H9 (cell line): ENCODE measurements at regions not wholly inside any gene's neighbourhood (a gene's known extent, or its start where the extent isn't known, plus 50 kb on each side); places are given as distances from the start of the nearest gene placed in this dataset.
"Not testable (repeated sequence)": the region's sequence is repeated elsewhere in the genome, so short reads cannot be mapped to it uniquely, and the experiment has no call there.

ENCODE experiments used
- DNase-seq: peaks from one replicate; pipeline ENCODE4 v3.0.0-alpha.2; 2017
- H2AFZ ChIP-seq: one replicate; pipeline ENCODE4 v1.6.1; 2013; ENCODE audit warnings: mild to moderate bottlenecking, low read length, control low read depth, moderate library complexity
- H2AK5ac ChIP-seq: 2 replicates; pipeline ENCODE4 v1.6.1; 2013; ENCODE audit warnings: low read length, control low read depth, mixed read lengths; ENCODE audit not compliant: insufficient read length
- H2BK120ac ChIP-seq: one replicate; pipeline ENCODE4 v1.6.1; 2013; ENCODE audit warnings: low read depth, mild to moderate bottlenecking, low read length, control low read depth, inconsistent platforms; ENCODE audit not compliant: poor library complexity, severe bottlenecking
- H2BK12ac ChIP-seq: 2 replicates; pipeline ENCODE4 v1.6.1; 2013; ENCODE audit warnings: low read length, control low read depth, mixed read lengths, low read depth; ENCODE audit not compliant: insufficient read length
- H2BK15ac ChIP-seq: 2 replicates; pipeline ENCODE4 v1.6.1; 2013; ENCODE audit warnings: low read depth, low read length, control low read depth
- H2BK20ac ChIP-seq: one replicate; pipeline ENCODE4 v1.6.1; 2013; ENCODE audit warnings: low read depth, mild to moderate bottlenecking, low read length, control low read depth, inconsistent platforms; ENCODE audit not compliant: poor library complexity, severe bottlenecking
- H2BK5ac ChIP-seq: 2 replicates; pipeline ENCODE4 v1.6.1; 2013; ENCODE audit warnings: low read length, control low read depth, mixed read lengths; ENCODE audit not compliant: insufficient read length
- H3K14ac ChIP-seq: 2 replicates; pipeline ENCODE4 v1.6.1; 2013; ENCODE audit warnings: low read length, control low read depth; ENCODE audit not compliant: insufficient read depth
- H3K18ac ChIP-seq: 2 replicates; pipeline ENCODE4 v1.6.1; 2013; ENCODE audit warnings: low read depth, mild to moderate bottlenecking, mixed read lengths, low read length, control low read depth; ENCODE audit not compliant: insufficient read length
- H3K23ac ChIP-seq: 2 replicates; pipeline ENCODE4 v1.6.1; 2013; ENCODE audit warnings: low read length, control low read depth, mixed read lengths, low read depth; ENCODE audit not compliant: insufficient read length
- H3K23me2 ChIP-seq: 2 replicates; pipeline ENCODE4 v1.6.1; 2013; ENCODE audit warnings: low read depth, mild to moderate bottlenecking, mixed read lengths, low read length, control low read depth; ENCODE audit not compliant: insufficient read length, poor library complexity, severe bottlenecking
- H3K27ac ChIP-seq: 2 replicates; pipeline ENCODE4 v1.5.1; 2013; ENCODE audit warnings: low read length, control low read depth, mixed read lengths, low read depth; ENCODE audit not compliant: insufficient read length
- H3K27me3 ChIP-seq: 2 replicates; pipeline ENCODE4 v1.6.1; 2013; ENCODE audit warnings: low read length, control low read depth, inconsistent platforms; ENCODE audit not compliant: insufficient read depth
- H3K4ac ChIP-seq: 2 replicates; pipeline ENCODE4 v1.6.1; 2013; ENCODE audit warnings: low read depth, mild to moderate bottlenecking, control low read depth, inconsistent platforms, low read length, moderate library complexity
- H3K4me1 ChIP-seq: 2 replicates; pipeline ENCODE4 v1.6.1; 2013; ENCODE audit warnings: low read length, control low read depth, inconsistent platforms; ENCODE audit not compliant: insufficient read depth
- H3K4me2 ChIP-seq: 2 replicates; pipeline ENCODE4 v1.6.1; 2013; ENCODE audit warnings: low read length, control low read depth, mixed read lengths; ENCODE audit not compliant: insufficient read length, insufficient read depth
- H3K56ac ChIP-seq: 2 replicates; pipeline ENCODE4 v1.6.1; 2013; ENCODE audit warnings: low read depth, mild to moderate bottlenecking, mixed read lengths, low read length, control low read depth; ENCODE audit not compliant: insufficient read length
- H3K79me1 ChIP-seq: 2 replicates; pipeline ENCODE4 v1.6.1; 2013; ENCODE audit warnings: low read depth, mild to moderate bottlenecking, moderate library complexity, low read length, control low read depth, inconsistent platforms; ENCODE audit not compliant: insufficient read depth, poor library complexity, severe bottlenecking
- H3K79me2 ChIP-seq: 2 replicates; pipeline ENCODE4 v1.6.1; 2013; ENCODE audit warnings: low read length, control low read depth, inconsistent platforms; ENCODE audit not compliant: insufficient read depth
- H3K9ac ChIP-seq: 2 replicates; pipeline ENCODE4 v1.6.1; 2013; ENCODE audit warnings: low read length, control low read depth, mixed read lengths; ENCODE audit not compliant: insufficient read length; ENCODE audit errors: extremely low read depth
- H3K9me3 ChIP-seq: one replicate; pipeline ENCODE4 v1.6.1; 2013; ENCODE audit warnings: low read depth, low read length, inconsistent platforms; ENCODE audit not compliant: control insufficient read depth
- H3T11ph ChIP-seq: one replicate; pipeline ENCODE4 v1.6.1; 2013; ENCODE audit warnings: mild to moderate bottlenecking, low read length, control low read depth, inconsistent platforms
- H4K20me1 ChIP-seq: one replicate; pipeline ENCODE4 v1.6.1; 2013; ENCODE audit not compliant: control insufficient read depth, insufficient read length, insufficient read depth
- H4K5ac ChIP-seq: 2 replicates; pipeline ENCODE4 v1.6.1; 2013; ENCODE audit warnings: low read depth, mild to moderate bottlenecking, mixed read lengths, low read length, control low read depth; ENCODE audit not compliant: insufficient read length
- H4K8ac ChIP-seq: replicated peaks from 2 replicates; pipeline ENCODE4 v1.6.1; 2013; ENCODE audit warnings: low read length, control low read depth, mixed read lengths, low read depth; ENCODE audit not compliant: insufficient read length
- H4K91ac ChIP-seq: 2 replicates; pipeline ENCODE4 v1.6.1; 2013; ENCODE audit warnings: low read depth, mild to moderate bottlenecking, moderate library complexity, mixed read lengths, low read length, control low read depth; ENCODE audit not compliant: insufficient read length
- H3K27ac Mint-ChIP-seq, 3 experiments: 2 replicates in 2 of 3; 3 replicates in 1 of 3; pipeline ENCODE4 v1.8.0; 2020 to 2021; ENCODE audit warnings: mixed read lengths in 3 of 3, mild to moderate bottlenecking in 1 of 3, moderate library complexity in 1 of 3
- H3K27me3 Mint-ChIP-seq: 2 replicates; pipeline ENCODE4 v1.8.0; 2021; ENCODE audit warnings: low read depth, mild to moderate bottlenecking, moderate library complexity, mixed read lengths
- H3K36me3 Mint-ChIP-seq, 3 experiments: 2 replicates in 2 of 3; 3 replicates in 1 of 3; pipeline ENCODE4 v1.8.0; 2020 to 2021; ENCODE audit warnings: low read depth in 3 of 3, mixed read lengths in 3 of 3; ENCODE audit not compliant: insufficient read depth in 1 of 3
- H3K4me1 Mint-ChIP-seq, 2 experiments: 2 replicates each; pipeline ENCODE4 v1.8.0; 2020; ENCODE audit warnings: mixed read lengths in 2 of 2
- H3K4me3 Mint-ChIP-seq, 2 experiments: 2 replicates in 1 of 2; 3 replicates in 1 of 2; pipeline ENCODE4 v1.8.0; 2020 to 2021; ENCODE audit warnings: mild to moderate bottlenecking in 2 of 2, mixed read lengths in 2 of 2, moderate library complexity in 1 of 2
- H3K9me3 Mint-ChIP-seq, 2 experiments: 2 replicates in 1 of 2; 3 replicates in 1 of 2; pipeline ENCODE4 v1.8.0; 2020; ENCODE audit warnings: mild to moderate bottlenecking in 2 of 2, mixed read lengths in 2 of 2, moderate library complexity in 1 of 2
- CTCF ChIP-seq: fragments of 200-600 bp; sonication (generic); conservative IDR thresholded peaks from 3 replicates; pipeline ENCODE4 v1.8.0; 2021; ENCODE audit warnings: antibody characterized with exemption, mild to moderate bottlenecking
- WGBS: extraction: QIAGEN DNeasy Blood & Tissue Kit; methylation state at CpG from one replicate; pipeline ENCODE4 v1.1.7; 2013; ENCODE audit warnings: missing lambda C conversion rate, low lambda C conversion rate, mixed read lengths; ENCODE audit not compliant: insufficient read length; ENCODE audit errors: extremely low coverage; 5-methylcytosine and 5-hydroxymethylcytosine counted together

GRCh38 chrX:37509349-37509748 is 62.1 kb upstream of the LANCL3 start:
- Mint-ChIP-seq H3K36me3 (peaks cover 0 to 4% (median 3%) of the 10 kb centered on the region in 3 experiments; a peak in 5 of 7 replicates), H3K4me1 (peaks cover 4 to 6% of the 10 kb centered on the region in 2 experiments; a peak in 2 of 4 replicates), H3K4me3 (no peak overlapping the region), H3K9me3 (peaks cover 58 to 61% of the 10 kb centered on the region in 2 experiments), H3K27me3 (no peaks in the 10 kb centered on the region), H3K27ac (no peak overlapping the region)
- WGBS: no CpG with 5 or more reads among the region's 4 CpGs
- Histone ChIP-seq H4K91ac (no peak overlapping the region), H2AFZ (no peak overlapping the region), H4K8ac (no peak overlapping the region), H2BK5ac (no peak overlapping the region), H3K9ac (no peak overlapping the region), H2BK20ac (no peak overlapping the region), H3K18ac (no peak overlapping the region), H3K27me3 (no peaks in the 10 kb centered on the region), H2BK15ac (no peak overlapping the region), H4K20me1 (no peaks in the 10 kb centered on the region), H3K4me2 (no peak overlapping the region), H3K23me2 (no peaks in the 10 kb centered on the region), H3K14ac (no peak overlapping the region), H2BK120ac (no peak overlapping the region), H3K56ac (no peak overlapping the region), H3K4me1 (no peaks in the 10 kb centered on the region; the same call in 1 of the 2 replicates), H4K5ac (no peak overlapping the region), H3K23ac (no peak overlapping the region), H3K27ac (no peak overlapping the region), H3K79me2 (no peaks in the 10 kb centered on the region), H3K4ac (no peak overlapping the region), H3K79me1 (no peaks in the 10 kb centered on the region), H2AK5ac (no peak overlapping the region), H3K9me3 (no peaks in the 10 kb centered on the region), H2BK12ac (no peak overlapping the region), H3T11ph (no peak overlapping the region)
- DNase-seq: no peak
- TF ChIP-seq CTCF: peak; percentile 54

GRCh38 chrX:37516512-37516911 is 54.9 kb upstream of the LANCL3 start:
- not testable (repeated sequence) for H3K27ac Mint-ChIP-seq, H3K23me2 ChIP-seq, H3T11ph ChIP-seq, H4K8ac ChIP-seq, H3K9me3 ChIP-seq, H3K36me3 Mint-ChIP-seq, H3K27ac ChIP-seq, H3K4me3 Mint-ChIP-seq, H3K23ac ChIP-seq, H4K20me1 ChIP-seq, H3K18ac ChIP-seq, H2BK20ac ChIP-seq, H3K14ac ChIP-seq, H3K4me1 ChIP-seq, H3K56ac ChIP-seq, H3K4me1 Mint-ChIP-seq, H2BK5ac ChIP-seq, H2AFZ ChIP-seq, H3K9ac ChIP-seq, H3K27me3 Mint-ChIP-seq, H3K79me1 ChIP-seq, H4K5ac ChIP-seq, H2BK12ac ChIP-seq, H3K79me2 ChIP-seq, H3K4me2 ChIP-seq, DNase-seq, H2BK120ac ChIP-seq, H2BK15ac ChIP-seq, H4K91ac ChIP-seq, H2AK5ac ChIP-seq, H3K4ac ChIP-seq, H3K27me3 ChIP-seq
- peaks cover 31 to 38% of the 10 kb centered on the region in 2 experiments for H3K9me3 Mint-ChIP-seq
- no CpG with 5 or more reads among the region's 1 CpG for WGBS
